GM21723 (cell line): ENCODE measurements at regions not wholly inside any gene's neighbourhood (a gene's known extent, or its start where the extent isn't known, plus 50 kb on each side); places are given as distances from the start of the nearest gene placed in this dataset.

Experiments used
- ATAC-seq: cut with Tn5 transposase; IDR thresholded peaks from one replicate; pipeline ENCODE4 v1.9.1; 2021; ENCODE audit warnings: mild to moderate bottlenecking, moderate library complexity; ENCODE audit not compliant: unreplicated experiment

GRCh38 chr13:84917252-84917878, 881.9 kb downstream of the SLITRK6 start:
- no peak for ATAC-seq

GRCh38 chr13:84912720-84913119, 886.5 kb downstream of the SLITRK6 start:
- no peak for ATAC-seq

- ATAC-seq, result no peak
These were observed 888.8 kb downstream of the SLITRK6 start for GRCh38 chr13:84910423-84910822.

GRCh38 chr13:84903391-84903790, 895.8 kb downstream of the SLITRK6 start:
- no peak for ATAC-seq

GRCh38 chr13:84902243-84902642, 897.0 kb downstream of the SLITRK6 start:
- no peak for ATAC-seq

GRCh38 chr13:84896128-84896527, 903.1 kb downstream of the SLITRK6 start:
- peak; percentile 80 for ATAC-seq

- no peak for ATAC-seq
These were observed 904.5 kb downstream of the SLITRK6 start for GRCh38 chr13:84894749-84895148.

- no peak for ATAC-seq
These were observed 913.4 kb downstream of the SLITRK6 start for GRCh38 chr13:84885868-84886267.

- ATAC-seq, result no peak
These were observed 925.3 kb downstream of the SLITRK6 start for GRCh38 chr13:84873951-84874350.

GRCh38 chr13:84870190-84870589, 929.0 kb downstream of the SLITRK6 start:
- ATAC-seq, result no peak

- ATAC-seq, result no peak
These were observed 932.0 kb downstream of the SLITRK6 start for GRCh38 chr13:84867246-84867645.

- no peak for ATAC-seq
These were observed 933.4 kb downstream of the SLITRK6 start for GRCh38 chr13:84865783-84866221.

- no peak for ATAC-seq
These were observed 934.9 kb downstream of the SLITRK6 start for GRCh38 chr13:84864341-84864740.

GRCh38 chr13:84847107-84847506, 952.1 kb downstream of the SLITRK6 start:
- ATAC-seq, result no peak

- ATAC-seq, result no peak
These were observed 953.2 kb downstream of the SLITRK6 start for GRCh38 chr13:84845907-84846619.

- no peak for ATAC-seq
These were observed 954.7 kb downstream of the SLITRK6 start for GRCh38 chr13:84844473-84844872.

- no peak for ATAC-seq
These were observed 955.9 kb downstream of the SLITRK6 start for GRCh38 chr13:84843368-84843767.

- no peak for ATAC-seq
These were observed 951.9 kb upstream of the SLITRK1 start for GRCh38 chr13:84834201-84834600.

GRCh38 chr13:84831666-84832657, 949.7 kb upstream of the SLITRK1 start:
- ATAC-seq, result no peak

- no peak for ATAC-seq
These were observed 941.3 kb upstream of the SLITRK1 start for GRCh38 chr13:84823528-84823927.

- ATAC-seq, result no peak
These were observed 939.0 kb upstream of the SLITRK1 start for GRCh38 chr13:84821261-84821660.
